H9 (cell line): ENCODE measurements at regions not wholly inside any gene's neighbourhood (a gene's known extent, or its start where the extent isn't known, plus 50 kb on each side); places are given as distances from the start of the nearest gene placed in this dataset.

Experiments
- DNase-seq: peaks from one replicate; pipeline ENCODE4 v3.0.0-alpha.2; 2017
- H2AFZ ChIP-seq: one replicate; pipeline ENCODE4 v1.6.1; 2013; ENCODE audit warnings: mild to moderate bottlenecking, low read length, control low read depth, moderate library complexity
- H2AK5ac ChIP-seq: 2 replicates; pipeline ENCODE4 v1.6.1; 2013; ENCODE audit warnings: low read length, control low read depth, mixed read lengths; ENCODE audit not compliant: insufficient read length
- H2BK120ac ChIP-seq: one replicate; pipeline ENCODE4 v1.6.1; 2013; ENCODE audit warnings: low read depth, mild to moderate bottlenecking, low read length, control low read depth, inconsistent platforms; ENCODE audit not compliant: poor library complexity, severe bottlenecking
- H2BK12ac ChIP-seq: 2 replicates; pipeline ENCODE4 v1.6.1; 2013; ENCODE audit warnings: low read length, control low read depth, mixed read lengths, low read depth; ENCODE audit not compliant: insufficient read length
- H2BK15ac ChIP-seq: 2 replicates; pipeline ENCODE4 v1.6.1; 2013; ENCODE audit warnings: low read depth, low read length, control low read depth
- H2BK20ac ChIP-seq: one replicate; pipeline ENCODE4 v1.6.1; 2013; ENCODE audit warnings: low read depth, mild to moderate bottlenecking, low read length, control low read depth, inconsistent platforms; ENCODE audit not compliant: poor library complexity, severe bottlenecking
- H2BK5ac ChIP-seq: 2 replicates; pipeline ENCODE4 v1.6.1; 2013; ENCODE audit warnings: low read length, control low read depth, mixed read lengths; ENCODE audit not compliant: insufficient read length
- H3K14ac ChIP-seq: 2 replicates; pipeline ENCODE4 v1.6.1; 2013; ENCODE audit warnings: low read length, control low read depth; ENCODE audit not compliant: insufficient read depth
- H3K18ac ChIP-seq: 2 replicates; pipeline ENCODE4 v1.6.1; 2013; ENCODE audit warnings: low read depth, mild to moderate bottlenecking, mixed read lengths, low read length, control low read depth; ENCODE audit not compliant: insufficient read length
- H3K23ac ChIP-seq: 2 replicates; pipeline ENCODE4 v1.6.1; 2013; ENCODE audit warnings: low read length, control low read depth, mixed read lengths, low read depth; ENCODE audit not compliant: insufficient read length
- H3K23me2 ChIP-seq: 2 replicates; pipeline ENCODE4 v1.6.1; 2013; ENCODE audit warnings: low read depth, mild to moderate bottlenecking, mixed read lengths, low read length, control low read depth; ENCODE audit not compliant: insufficient read length, poor library complexity, severe bottlenecking
- H3K27ac ChIP-seq: 2 replicates; pipeline ENCODE4 v1.5.1; 2013; ENCODE audit warnings: low read length, control low read depth, mixed read lengths, low read depth; ENCODE audit not compliant: insufficient read length
- H3K27me3 ChIP-seq: 2 replicates; pipeline ENCODE4 v1.6.1; 2013; ENCODE audit warnings: low read length, control low read depth, inconsistent platforms; ENCODE audit not compliant: insufficient read depth
- H3K4ac ChIP-seq: 2 replicates; pipeline ENCODE4 v1.6.1; 2013; ENCODE audit warnings: low read depth, mild to moderate bottlenecking, control low read depth, inconsistent platforms, low read length, moderate library complexity
- H3K4me1 ChIP-seq: 2 replicates; pipeline ENCODE4 v1.6.1; 2013; ENCODE audit warnings: low read length, control low read depth, inconsistent platforms; ENCODE audit not compliant: insufficient read depth
- H3K4me2 ChIP-seq: 2 replicates; pipeline ENCODE4 v1.6.1; 2013; ENCODE audit warnings: low read length, control low read depth, mixed read lengths; ENCODE audit not compliant: insufficient read length, insufficient read depth
- H3K56ac ChIP-seq: 2 replicates; pipeline ENCODE4 v1.6.1; 2013; ENCODE audit warnings: low read depth, mild to moderate bottlenecking, mixed read lengths, low read length, control low read depth; ENCODE audit not compliant: insufficient read length
- H3K79me1 ChIP-seq: 2 replicates; pipeline ENCODE4 v1.6.1; 2013; ENCODE audit warnings: low read depth, mild to moderate bottlenecking, moderate library complexity, low read length, control low read depth, inconsistent platforms; ENCODE audit not compliant: insufficient read depth, poor library complexity, severe bottlenecking
- H3K79me2 ChIP-seq: 2 replicates; pipeline ENCODE4 v1.6.1; 2013; ENCODE audit warnings: low read length, control low read depth, inconsistent platforms; ENCODE audit not compliant: insufficient read depth
- H3K9ac ChIP-seq: 2 replicates; pipeline ENCODE4 v1.6.1; 2013; ENCODE audit warnings: low read length, control low read depth, mixed read lengths; ENCODE audit not compliant: insufficient read length; ENCODE audit errors: extremely low read depth
- H3K9me3 ChIP-seq: one replicate; pipeline ENCODE4 v1.6.1; 2013; ENCODE audit warnings: low read depth, low read length, inconsistent platforms; ENCODE audit not compliant: control insufficient read depth
- H3T11ph ChIP-seq: one replicate; pipeline ENCODE4 v1.6.1; 2013; ENCODE audit warnings: mild to moderate bottlenecking, low read length, control low read depth, inconsistent platforms
- H4K20me1 ChIP-seq: one replicate; pipeline ENCODE4 v1.6.1; 2013; ENCODE audit not compliant: control insufficient read depth, insufficient read length, insufficient read depth
- H4K5ac ChIP-seq: 2 replicates; pipeline ENCODE4 v1.6.1; 2013; ENCODE audit warnings: low read depth, mild to moderate bottlenecking, mixed read lengths, low read length, control low read depth; ENCODE audit not compliant: insufficient read length
- H4K8ac ChIP-seq: replicated peaks from 2 replicates; pipeline ENCODE4 v1.6.1; 2013; ENCODE audit warnings: low read length, control low read depth, mixed read lengths, low read depth; ENCODE audit not compliant: insufficient read length
- H4K91ac ChIP-seq: 2 replicates; pipeline ENCODE4 v1.6.1; 2013; ENCODE audit warnings: low read depth, mild to moderate bottlenecking, moderate library complexity, mixed read lengths, low read length, control low read depth; ENCODE audit not compliant: insufficient read length
- H3K27ac Mint-ChIP-seq, 3 experiments: 2 replicates in 2 of 3; 3 replicates in 1 of 3; pipeline ENCODE4 v1.8.0; 2020 to 2021; ENCODE audit warnings: mixed read lengths in 3 of 3, mild to moderate bottlenecking in 1 of 3, moderate library complexity in 1 of 3
- H3K27me3 Mint-ChIP-seq: 2 replicates; pipeline ENCODE4 v1.8.0; 2021; ENCODE audit warnings: low read depth, mild to moderate bottlenecking, moderate library complexity, mixed read lengths
- H3K36me3 Mint-ChIP-seq, 3 experiments: 2 replicates in 2 of 3; 3 replicates in 1 of 3; pipeline ENCODE4 v1.8.0; 2020 to 2021; ENCODE audit warnings: low read depth in 3 of 3, mixed read lengths in 3 of 3; ENCODE audit not compliant: insufficient read depth in 1 of 3
- H3K4me1 Mint-ChIP-seq, 2 experiments: 2 replicates each; pipeline ENCODE4 v1.8.0; 2020; ENCODE audit warnings: mixed read lengths in 2 of 2
- H3K4me3 Mint-ChIP-seq, 2 experiments: 2 replicates in 1 of 2; 3 replicates in 1 of 2; pipeline ENCODE4 v1.8.0; 2020 to 2021; ENCODE audit warnings: mild to moderate bottlenecking in 2 of 2, mixed read lengths in 2 of 2, moderate library complexity in 1 of 2
- H3K9me3 Mint-ChIP-seq, 2 experiments: 2 replicates in 1 of 2; 3 replicates in 1 of 2; pipeline ENCODE4 v1.8.0; 2020; ENCODE audit warnings: mild to moderate bottlenecking in 2 of 2, mixed read lengths in 2 of 2, moderate library complexity in 1 of 2
- WGBS: extraction: QIAGEN DNeasy Blood & Tissue Kit; methylation state at CpG from one replicate; pipeline ENCODE4 v1.1.7; 2013; ENCODE audit warnings: missing lambda C conversion rate, low lambda C conversion rate, mixed read lengths; ENCODE audit not compliant: insufficient read length; ENCODE audit errors: extremely low coverage; 5-methylcytosine and 5-hydroxymethylcytosine counted together
- TF ChIP-seq, protein P1 (sequence below): fragments of 200-600 bp; sonication (generic); conservative IDR thresholded peaks from 3 replicates; pipeline ENCODE4 v1.8.0; 2021; ENCODE audit warnings: antibody characterized with exemption, mild to moderate bottlenecking

DNA sequence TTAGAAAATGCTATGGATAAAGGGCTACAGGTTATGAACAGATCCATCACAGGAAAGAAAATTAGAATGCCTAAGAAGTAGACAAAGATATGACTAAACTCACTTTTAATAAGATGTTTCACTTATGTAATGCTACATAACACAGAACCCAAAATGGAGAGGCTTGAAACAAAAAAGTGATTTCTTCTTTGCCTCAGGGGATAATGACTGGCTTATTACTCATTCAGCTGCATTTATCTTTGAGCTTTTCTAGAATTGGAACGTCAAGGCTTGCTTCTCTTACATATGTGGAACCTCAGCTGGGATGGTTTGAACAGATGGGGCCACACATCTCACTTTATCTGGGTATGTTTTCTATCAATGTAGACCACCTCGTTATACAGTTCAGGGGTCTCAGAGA, 120.6 kb upstream of the EPHA3 start:
- H3K4me1 ChIP-seq, result no peaks in the 10 kb centered on the region
- Mint-ChIP-seq H3K27ac (no peak overlapping the region), H3K36me3 (no peaks in the 10 kb centered on the region), H3K4me1 (no peaks in the 10 kb centered on the region), H3K9me3 (no peaks in the 10 kb centered on the region), H3K4me3 (no peak overlapping the region), H3K27me3 (no peaks in the 10 kb centered on the region)
- no peaks in the 10 kb centered on the region for H3K79me2 ChIP-seq
- H3K9me3 ChIP-seq, result no peaks in the 10 kb centered on the region
- no peak overlapping the region for H2BK12ac ChIP-seq
- no peak overlapping the region for H2BK120ac ChIP-seq
- H3K56ac ChIP-seq, result no peak overlapping the region
- no peak overlapping the region for H4K8ac ChIP-seq
- no peak overlapping the region for H3K4ac ChIP-seq
- H4K91ac ChIP-seq, result no peak overlapping the region
- no peak overlapping the region for H3K23ac ChIP-seq
- H4K5ac ChIP-seq, result no peak overlapping the region
- no peak overlapping the region for H2BK20ac ChIP-seq
- no peak overlapping the region for H3K14ac ChIP-seq
- H3K18ac ChIP-seq, result no peak overlapping the region
- DNase-seq, result no peak
- no peak overlapping the region for H3K27ac ChIP-seq
- H2BK15ac ChIP-seq, result no peak overlapping the region
- H3K4me2 ChIP-seq, result no peak overlapping the region
- H3K79me1 ChIP-seq, result no peaks in the 10 kb centered on the region
- no peak overlapping the region for H3K9ac ChIP-seq
- no peak overlapping the region for H2AK5ac ChIP-seq
- no peaks in the 10 kb centered on the region for H4K20me1 ChIP-seq
- no peak overlapping the region for H3T11ph ChIP-seq
- WGBS, result no CpG with 5 or more reads among the region's 2 CpGs
- H3K23me2 ChIP-seq, result no peaks in the 10 kb centered on the region
- H2AFZ ChIP-seq, result no peak overlapping the region
- no peak overlapping the region for H2BK5ac ChIP-seq
- TF ChIP-seq, protein P1, sequence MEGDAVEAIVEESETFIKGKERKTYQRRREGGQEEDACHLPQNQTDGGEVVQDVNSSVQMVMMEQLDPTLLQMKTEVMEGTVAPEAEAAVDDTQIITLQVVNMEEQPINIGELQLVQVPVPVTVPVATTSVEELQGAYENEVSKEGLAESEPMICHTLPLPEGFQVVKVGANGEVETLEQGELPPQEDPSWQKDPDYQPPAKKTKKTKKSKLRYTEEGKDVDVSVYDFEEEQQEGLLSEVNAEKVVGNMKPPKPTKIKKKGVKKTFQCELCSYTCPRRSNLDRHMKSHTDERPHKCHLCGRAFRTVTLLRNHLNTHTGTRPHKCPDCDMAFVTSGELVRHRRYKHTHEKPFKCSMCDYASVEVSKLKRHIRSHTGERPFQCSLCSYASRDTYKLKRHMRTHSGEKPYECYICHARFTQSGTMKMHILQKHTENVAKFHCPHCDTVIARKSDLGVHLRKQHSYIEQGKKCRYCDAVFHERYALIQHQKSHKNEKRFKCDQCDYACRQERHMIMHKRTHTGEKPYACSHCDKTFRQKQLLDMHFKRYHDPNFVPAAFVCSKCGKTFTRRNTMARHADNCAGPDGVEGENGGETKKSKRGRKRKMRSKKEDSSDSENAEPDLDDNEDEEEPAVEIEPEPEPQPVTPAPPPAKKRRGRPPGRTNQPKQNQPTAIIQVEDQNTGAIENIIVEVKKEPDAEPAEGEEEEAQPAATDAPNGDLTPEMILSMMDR, result no peak
- H3K27me3 ChIP-seq, result no peaks in the 10 kb centered on the region
